NT2/D1 (cell line): ENCODE measurements at regions not wholly inside any gene's neighbourhood (a gene's known extent, or its start where the extent isn't known, plus 50 kb on each side); places are given as distances from the start of the nearest gene placed in this dataset.
"Not testable (repeated sequence)": the region's sequence is repeated elsewhere in the genome, so short reads cannot be mapped to it uniquely, and the experiment has no call there.

Experiments used
- YY1 ChIP-seq: IDR thresholded peaks from 2 replicates; pipeline ENCODE4 v1.6.1; 2011; ENCODE audit not compliant: insufficient read length, insufficient read depth
- ZNF274 ChIP-seq: IDR thresholded peaks from 2 replicates; pipeline ENCODE4 v1.6.1; 2011; ENCODE audit warnings: mild to moderate bottlenecking, low read depth, low read length

GRCh38 chr2:145787597-145788361 is 1267.9 kb upstream of the ZEB2 start:
- TF ChIP-seq YY1, ZNF274: not testable (repeated sequence)
